HG03159 (cell line): ENCODE measurements at regions not wholly inside any gene's neighbourhood (a gene's known extent, or its start where the extent isn't known, plus 50 kb on each side); places are given as distances from the start of the nearest gene placed in this dataset.
"Not testable (repeated sequence)": the region's sequence is repeated elsewhere in the genome, so short reads cannot be mapped to it uniquely, and the experiment has no call there.

Source experiments
- ATAC-seq: cut with Tn5 transposase; IDR thresholded peaks from one replicate; pipeline ENCODE4 v1.9.1; 2021; ENCODE audit warnings: mild to moderate bottlenecking, moderate library complexity; ENCODE audit not compliant: unreplicated experiment

- no peak for ATAC-seq
Observed at GRCh38 chr12:65673156-65673690, 151.1 kb upstream of the HMGA2 start.

DNA sequence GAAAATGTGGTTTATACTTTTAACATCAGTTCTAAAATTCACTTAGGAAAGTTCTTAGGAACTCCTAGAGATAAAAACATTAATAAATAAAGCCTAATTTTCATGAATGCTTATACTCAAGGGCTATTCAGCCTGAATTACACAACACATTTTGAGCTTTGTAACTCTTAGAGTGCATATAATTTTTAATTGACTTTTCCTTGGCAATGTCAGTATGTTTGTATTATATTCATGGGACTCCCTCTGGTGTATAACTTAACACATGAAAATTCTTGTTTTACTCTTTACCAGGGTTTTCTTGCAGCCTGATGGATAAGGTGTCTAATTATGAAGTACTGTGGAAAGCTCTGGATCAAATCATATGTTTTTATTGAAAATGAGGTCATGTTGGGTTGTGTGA is 150.6 kb upstream of the HMGA2 start:
- ATAC-seq = no peak

DNA sequence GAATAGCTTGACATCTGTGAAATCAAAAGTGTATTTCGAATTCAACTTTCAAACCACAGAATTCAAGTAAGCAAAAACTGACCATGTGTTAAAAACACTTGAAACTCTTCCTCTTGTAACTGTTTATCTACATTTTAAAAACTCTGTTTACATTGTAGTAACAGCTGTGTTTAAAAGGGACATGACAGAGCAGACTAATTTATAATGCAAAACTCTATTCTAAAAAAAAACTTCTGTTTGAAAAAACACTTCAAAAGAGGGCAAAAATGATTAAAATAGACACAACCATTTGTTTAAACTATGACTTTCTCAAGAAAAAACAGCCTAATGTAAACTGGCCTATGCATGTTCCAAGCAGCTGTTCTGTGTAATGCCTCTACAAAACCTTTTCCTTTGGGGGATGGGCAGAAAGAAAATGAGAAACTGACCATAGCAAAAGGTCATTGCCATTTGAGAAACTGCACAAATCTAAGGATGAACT is 149.1 kb upstream of the HMGA2 start:
- ATAC-seq = no peak

GRCh38 chr12:65678172-65678571 is 146.1 kb upstream of the HMGA2 start:
- not testable (repeated sequence) for ATAC-seq

DNA sequence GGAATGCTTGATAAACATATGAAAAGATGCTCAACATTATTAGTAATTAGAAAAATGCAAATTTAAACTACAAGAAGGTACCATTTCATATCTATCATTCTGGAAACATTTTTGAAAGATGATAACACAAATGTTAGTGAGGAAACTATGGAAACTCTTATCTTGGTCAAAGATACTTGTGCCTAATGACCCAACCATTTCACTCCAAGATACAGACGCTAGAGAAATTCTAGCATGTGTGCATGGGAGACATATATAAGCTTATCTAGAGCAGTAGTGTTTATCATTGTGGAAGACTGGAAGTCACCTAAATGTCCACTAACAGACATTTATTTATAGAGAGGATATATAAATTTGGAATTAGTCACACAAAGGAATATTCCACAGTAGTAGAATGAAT is 143.1 kb upstream of the HMGA2 start:
- ATAC-seq = no peak

- ATAC-seq = no peak
Observed at GRCh38 chr12:65682112-65682511, 142.2 kb upstream of the HMGA2 start.

GRCh38 chr12:65684906-65685305 is 139.4 kb upstream of the HMGA2 start:
- no peak for ATAC-seq

GRCh38 chr12:65685514-65685913 is 138.8 kb upstream of the HMGA2 start:
- no peak for ATAC-seq

DNA sequence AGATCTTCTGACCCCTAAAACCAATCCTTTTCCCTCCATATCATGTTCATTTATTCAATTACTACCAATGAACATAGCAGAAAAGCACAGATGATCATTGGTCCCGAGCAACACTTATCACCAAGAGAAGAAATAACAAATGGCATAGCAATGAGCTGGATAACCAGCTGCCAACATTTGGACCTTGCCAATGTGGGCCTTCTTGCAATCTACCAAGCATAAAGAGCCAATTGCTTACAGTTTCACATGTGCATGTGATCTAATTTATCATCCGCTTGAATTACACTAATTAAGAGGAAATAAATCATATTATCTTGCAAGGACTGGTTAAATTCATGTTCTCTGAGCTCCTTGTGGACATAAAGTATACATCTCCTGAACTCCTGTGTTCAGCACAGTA is 134.8 kb upstream of the HMGA2 start:
- ATAC-seq = no peak

GRCh38 chr12:65690477-65690876 is 133.8 kb upstream of the HMGA2 start:
- ATAC-seq = no peak

DNA sequence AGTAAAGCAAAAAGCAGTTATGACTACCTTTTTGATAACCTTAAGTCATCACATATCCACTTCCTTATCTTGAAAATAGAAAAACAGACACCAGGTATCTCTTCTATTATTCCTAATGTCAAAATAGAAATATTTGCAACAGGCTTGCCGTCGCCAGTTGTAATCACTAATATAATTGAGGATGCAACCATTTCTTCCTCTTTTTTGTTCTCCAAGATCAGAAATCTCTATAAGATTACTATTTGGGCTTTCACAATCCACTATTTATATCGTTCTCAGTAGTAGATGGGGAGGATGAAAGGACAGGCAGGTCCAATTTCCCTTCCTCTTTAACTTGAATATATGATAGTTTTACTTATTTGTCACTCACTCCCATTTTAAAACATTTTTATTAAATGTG is 130.2 kb upstream of the HMGA2 start:
- ATAC-seq = no peak

DNA sequence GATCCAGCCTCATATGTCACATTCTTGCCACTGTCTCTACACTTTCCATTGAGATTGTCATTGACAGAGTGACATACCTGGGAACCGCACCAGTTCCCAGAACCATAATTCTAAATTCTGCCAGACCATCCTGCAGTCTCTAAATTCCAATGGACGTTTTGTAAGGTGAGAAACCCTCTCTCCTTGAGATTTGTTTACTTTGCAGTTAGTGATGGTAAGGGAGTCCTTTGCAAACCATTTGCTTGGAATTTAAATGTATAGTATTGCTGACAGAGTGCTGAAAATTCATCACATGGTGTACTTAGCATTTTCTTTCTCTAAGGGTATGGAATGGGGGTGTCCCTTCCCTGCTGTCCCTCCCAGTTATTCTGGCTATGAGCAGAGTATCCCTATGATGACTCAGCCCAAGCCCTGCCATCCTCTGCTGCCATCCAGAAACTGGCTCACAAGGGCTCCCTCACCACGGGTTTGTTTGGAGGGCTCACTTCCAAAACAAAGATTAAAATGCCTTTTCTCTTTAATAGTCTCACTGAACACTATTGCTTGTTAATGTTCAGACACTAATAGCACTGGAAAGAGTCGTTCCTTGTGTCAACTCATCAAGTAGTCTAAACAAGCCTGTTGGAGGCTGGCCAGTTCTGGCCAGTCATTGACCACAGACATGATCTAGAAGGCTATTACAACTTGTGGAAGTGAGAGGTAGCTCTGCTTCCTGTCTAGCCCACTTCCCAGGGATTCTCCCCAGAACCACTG is 129.0 kb upstream of the HMGA2 start:
- ATAC-seq = no peak

DNA sequence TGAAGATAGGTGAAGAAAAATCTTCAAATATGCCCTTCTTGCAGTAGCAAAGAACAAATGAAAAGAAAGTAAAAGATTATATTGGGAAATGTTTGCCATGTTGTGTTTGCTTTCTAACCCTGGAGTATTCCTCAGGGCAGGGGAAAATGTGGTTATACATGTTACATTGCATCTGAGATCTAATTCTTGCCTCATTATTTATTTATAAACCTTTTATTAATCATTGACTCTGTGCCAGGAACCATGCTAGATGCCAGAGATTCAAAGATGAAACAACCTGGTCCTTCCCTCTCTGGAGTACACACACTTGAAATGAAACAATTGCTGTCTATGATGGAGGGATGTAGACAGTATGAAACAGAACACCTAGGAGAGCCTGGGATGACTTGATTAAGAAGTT is 128.1 kb upstream of the HMGA2 start:
- no peak for ATAC-seq

GRCh38 chr12:65699251-65699650 is 125.0 kb upstream of the HMGA2 start:
- ATAC-seq = no peak

GRCh38 chr12:65703176-65703575 is 121.1 kb upstream of the HMGA2 start:
- ATAC-seq = no peak

- no peak for ATAC-seq
Observed at GRCh38 chr12:65705380-65705876, 118.9 kb upstream of the HMGA2 start.

- ATAC-seq = no peak
Observed at GRCh38 chr12:65707051-65707450, 117.2 kb upstream of the HMGA2 start.

DNA sequence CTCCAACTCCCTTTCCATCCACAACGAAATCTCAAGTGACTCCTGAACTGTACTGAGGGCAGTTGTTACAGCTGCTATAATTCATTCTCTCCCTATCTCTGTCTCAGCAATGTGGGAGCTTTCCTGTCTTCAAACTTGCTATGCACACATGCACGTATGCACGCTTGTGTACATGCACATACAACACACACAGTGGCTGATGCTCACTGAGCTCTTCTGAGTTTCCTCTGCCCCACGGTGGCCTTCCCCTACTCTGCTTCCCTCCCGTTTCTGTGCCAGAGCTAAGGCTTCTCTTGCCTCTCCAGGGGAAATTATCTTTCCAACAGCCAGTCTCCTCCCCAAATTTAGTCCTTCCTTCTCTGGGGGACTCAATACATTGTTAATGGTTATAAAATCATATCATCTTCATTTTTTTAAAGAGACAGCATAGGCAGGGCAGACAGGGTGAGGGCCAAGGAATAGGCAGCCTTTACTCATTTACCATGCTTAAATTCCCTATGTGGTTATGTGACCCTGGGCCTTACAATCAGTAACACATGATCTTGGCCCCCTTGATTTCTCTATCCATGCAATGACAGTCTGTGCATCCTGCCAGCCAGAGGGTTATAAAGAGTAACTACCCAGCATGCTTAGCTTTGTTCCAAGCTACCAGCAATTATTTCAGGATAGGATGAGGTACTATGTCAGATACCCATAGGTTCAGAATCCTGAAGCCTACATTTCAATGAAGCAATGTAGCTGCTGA is 111.9 kb upstream of the HMGA2 start:
- no peak for ATAC-seq

DNA sequence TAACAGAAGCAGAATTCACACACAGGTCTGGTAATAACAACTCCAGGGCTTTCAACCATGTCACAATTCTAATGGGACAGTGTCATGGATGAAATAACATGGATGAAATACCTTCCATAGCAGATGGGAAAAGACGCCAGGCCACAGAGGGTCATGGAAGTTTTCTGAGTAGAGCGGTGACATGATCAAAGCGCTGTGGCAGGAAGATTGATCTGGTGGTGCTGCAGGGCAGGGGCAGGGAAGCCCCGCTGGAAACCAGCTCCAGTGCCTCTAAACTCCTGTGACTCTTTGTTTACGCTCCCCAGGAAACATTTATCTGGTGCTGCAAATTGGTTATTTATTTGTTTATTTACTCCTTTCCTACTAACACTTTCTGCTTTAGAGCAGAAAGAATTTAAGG is 108.3 kb upstream of the HMGA2 start:
- ATAC-seq = no peak

GRCh38 chr12:65720136-65721130 is 103.8 kb upstream of the HMGA2 start:
- no peak for ATAC-seq
